ENCODE measurements at regions not wholly inside any gene's neighbourhood (a gene's known extent, or its start where the extent isn't known, plus 50 kb on each side); places are given as distances from the start of the nearest gene placed in this dataset.

GRCh38 chr6:113529196-113529595 is 327.9 kb upstream of the MARCKS start:
- TF ChIP-seq CTCF (IDR thresholded peaks at IDR 0.05; ENCODE audit: low read length) (no peak), EZH2 (optimal IDR thresholded peaks at IDR 0.05; ENCODE audit: low read depth, low read length) (no peak), EZH2phosphoT487 (IDR thresholded peaks at IDR 0.05; ENCODE audit: low read length) (no peak)

Data from MM.1S (cell line).